HG03520 (cell line): ENCODE measurements at regions not wholly inside any gene's neighbourhood (a gene's known extent, or its start where the extent isn't known, plus 50 kb on each side); places are given as distances from the start of the nearest gene placed in this dataset.

Experiments
- ATAC-seq: cut with Tn5 transposase; IDR thresholded peaks from one replicate; pipeline ENCODE4 v1.9.1; 2021; ENCODE audit warnings: mild to moderate bottlenecking, moderate library complexity; ENCODE audit not compliant: unreplicated experiment

- no peak for ATAC-seq
These were observed 140.1 kb upstream of the GMDS start for GRCh38 chr6:2385471-2385983.

- ATAC-seq: no peak
These were observed 139.1 kb upstream of the GMDS start for GRCh38 chr6:2384528-2384927.

GRCh38 chr6:2381872-2382661 is 136.7 kb upstream of the GMDS start:
- ATAC-seq: no peak

GRCh38 chr6:2378891-2379652 is 133.7 kb upstream of the GMDS start:
- ATAC-seq: no peak

GRCh38 chr6:2378046-2378657 is 132.7 kb upstream of the GMDS start:
- ATAC-seq: no peak

- no peak for ATAC-seq
These were observed 131.3 kb upstream of the GMDS start for GRCh38 chr6:2376429-2377355.

- no peak for ATAC-seq
These were observed 130.0 kb upstream of the GMDS start for GRCh38 chr6:2375443-2375842.

GRCh38 chr6:2369606-2370005 is 124.2 kb upstream of the GMDS start:
- no peak for ATAC-seq

- no peak for ATAC-seq
These were observed 117.8 kb upstream of the GMDS start for GRCh38 chr6:2363211-2363610.

GRCh38 chr6:2361195-2361594 is 115.8 kb upstream of the GMDS start:
- no peak for ATAC-seq

GRCh38 chr6:2360716-2361115 is 115.3 kb upstream of the GMDS start:
- no peak for ATAC-seq

- ATAC-seq: no peak
These were observed 114.7 kb upstream of the GMDS start for GRCh38 chr6:2360126-2360525.

GRCh38 chr6:2355150-2355549 is 109.7 kb upstream of the GMDS start:
- ATAC-seq: no peak

GRCh38 chr6:2354138-2354491 is 108.7 kb upstream of the GMDS start:
- ATAC-seq: no peak

GRCh38 chr6:2353412-2354137 is 108.2 kb upstream of the GMDS start:
- ATAC-seq: no peak

- ATAC-seq: no peak
These were observed 106.5 kb upstream of the GMDS start for GRCh38 chr6:2351807-2352431.

- no peak for ATAC-seq
These were observed 105.7 kb upstream of the GMDS start for GRCh38 chr6:2351090-2351489.

GRCh38 chr6:2346078-2346477 is 100.7 kb upstream of the GMDS start:
- no peak for ATAC-seq

- no peak for ATAC-seq
These were observed 99.0 kb upstream of the GMDS start for GRCh38 chr6:2344319-2344905.
